HEK293T (cell line): ENCODE measurements at regions not wholly inside any gene's neighbourhood (a gene's known extent, or its start where the extent isn't known, plus 50 kb on each side); places are given as distances from the start of the nearest gene placed in this dataset.

Experiments used
- CTCF ChIA-PET: fragments of 350-600 bp; formaldehyde crosslinking; extraction: SDS; loops from one replicate; lab custom pipeline; 2021; ENCODE audit warnings: antibody characterized with exemption, inconsistent platforms; lab: Yijun Ruan, JAX
- POLR2A ChIA-PET: fragments of 350-600 bp; formaldehyde crosslinking; extraction: SDS; loops from one replicate; lab custom pipeline; 2020; ENCODE audit warnings: antibody characterized with exemption, inconsistent platforms; lab: Yijun Ruan, JAX
- DNase-seq: peaks from one replicate; pipeline ENCODE4 v3.0.0; 2012; ENCODE audit warnings: mixed read lengths; ENCODE audit errors: extremely low spot score
- ARNT ChIP-seq: fragments of 450-650 bp; IDR thresholded peaks from 2 replicates; pipeline ENCODE4 v1.6.1; 2017; ENCODE audit warnings: mild to moderate bottlenecking
- BHLHE40 ChIP-seq: fragments of 450-650 bp; IDR thresholded peaks from 2 replicates; pipeline ENCODE4 v1.6.1; 2016; ENCODE audit warnings: mild to moderate bottlenecking, moderate library complexity, borderline replicate concordance
- CTBP1 ChIP-seq: fragments of 450-650 bp; IDR thresholded peaks from 2 replicates; pipeline ENCODE4 v1.6.1; 2016; ENCODE audit warnings: borderline replicate concordance
- ELF4 ChIP-seq: fragments of 450-650 bp; IDR thresholded peaks from 2 replicates; pipeline ENCODE4 v1.6.1; 2017; ENCODE audit warnings: antibody characterized with exemption
- FOXA1 ChIP-seq: fragments of 450-650 bp; IDR thresholded peaks from 2 replicates; pipeline ENCODE4 v1.6.1; 2016; ENCODE audit warnings: mild to moderate bottlenecking
- FOXK2 ChIP-seq: fragments of 450-650 bp; IDR thresholded peaks from 2 replicates; pipeline ENCODE4 v1.6.1; 2016; ENCODE audit warnings: mild to moderate bottlenecking
- FOXM1 ChIP-seq: fragments of 450-650 bp; IDR thresholded peaks from 2 replicates; pipeline ENCODE4 v1.6.1; 2017; ENCODE audit warnings: mild to moderate bottlenecking, borderline replicate concordance
- HDGF ChIP-seq: fragments of 450-650 bp; IDR thresholded peaks from 2 replicates; pipeline ENCODE4 v1.6.1; 2017; ENCODE audit warnings: antibody characterized with exemption, borderline replicate concordance
- L3MBTL2 ChIP-seq: fragments of 450-650 bp; conservative IDR thresholded peaks from 2 replicates; pipeline ENCODE4 v1.6.1; 2016; ENCODE audit warnings: mild to moderate bottlenecking
- LEF1 ChIP-seq: fragments of 450-650 bp; IDR thresholded peaks from 2 replicates; pipeline ENCODE4 v1.6.1; 2017; ENCODE audit warnings: mild to moderate bottlenecking, borderline replicate concordance
- NFRKB ChIP-seq: fragments of 450-650 bp; IDR thresholded peaks from 2 replicates; pipeline ENCODE4 v1.6.1; 2016; ENCODE audit warnings: mild to moderate bottlenecking, moderate library complexity
- PKNOX1 ChIP-seq: fragments of 450-650 bp; IDR thresholded peaks from 2 replicates; pipeline ENCODE4 v1.6.1; 2016
- SP1 ChIP-seq: fragments of 450-650 bp; IDR thresholded peaks from 2 replicates; pipeline ENCODE4 v1.6.1; 2017
- SUZ12 ChIP-seq: fragments of 450-650 bp; IDR thresholded peaks from 2 replicates; pipeline ENCODE4 v1.6.1; 2016; ENCODE audit warnings: mild to moderate bottlenecking
- TARDBP ChIP-seq: fragments of 450-650 bp; IDR thresholded peaks from 2 replicates; pipeline ENCODE4 v1.6.1; 2016
- ZNF384 ChIP-seq: fragments of 450-650 bp; IDR thresholded peaks from 2 replicates; pipeline ENCODE4 v1.6.1; 2016

GRCh38 chr1:177754603-177755002, 215.3 kb downstream of the SEC16B start:
- ChIA-PET POLR2A (no interaction called here), CTCF (no interaction called here)
- TF ChIP-seq SUZ12 (no peak), HDGF (no peak), PKNOX1 (no peak)
- DNase-seq, result no peak

GRCh38 chr1:177753655-177754054, 216.2 kb downstream of the SEC16B start:
- ChIA-PET CTCF (no interaction called here), POLR2A (no interaction called here)
- no peak for DNase-seq
- TF ChIP-seq SP1 (no peak), PKNOX1 (no peak), FOXK2 (no peak), FOXM1 (no peak), CTBP1 (no peak), ZNF384 (no peak), NFRKB (no peak), SUZ12 (no peak)

- CTCF ChIA-PET, result interaction anchor here (0.9 kb wide), 1 partner anchor 492 kb away, joined by 3 read pairs; no protein-coding TSS in a partner anchor
- POLR2A ChIA-PET, result no interaction called here
- TF ChIP-seq ARNT, result no peak
- TF ChIP-seq BHLHE40, result no peak
- no peak for TF ChIP-seq SP1
- TF ChIP-seq HDGF, result no peak
- no peak for TF ChIP-seq TARDBP
- no peak for TF ChIP-seq PKNOX1
- TF ChIP-seq FOXA1, result no peak
- no peak for TF ChIP-seq SUZ12
- TF ChIP-seq FOXM1, result no peak
- no peak for TF ChIP-seq ZNF384
- TF ChIP-seq FOXK2, result no peak
- no peak for TF ChIP-seq CTBP1
- no peak for TF ChIP-seq ELF4
- no peak for TF ChIP-seq LEF1
- TF ChIP-seq L3MBTL2, result no peak
- no peak for TF ChIP-seq NFRKB
- no peak for DNase-seq
These were observed 221.6 kb downstream of the SEC16B start for GRCh38 chr1:177748080-177748801.

GRCh38 chr1:177746155-177746554, 223.7 kb downstream of the SEC16B start:
- TF ChIP-seq ELF4 (no peak), FOXA1 (no peak), TARDBP (no peak), FOXM1 (no peak), FOXK2 (no peak), ARNT (no peak), SP1 (no peak), SUZ12 (no peak), NFRKB (no peak), LEF1 (no peak), L3MBTL2 (no peak), CTBP1 (no peak), BHLHE40 (no peak), HDGF (no peak), ZNF384 (no peak), PKNOX1 (no peak)
- POLR2A ChIA-PET, result no interaction called here
- DNase-seq, result no peak
- CTCF ChIA-PET, result no interaction called here

GRCh38 chr1:177744906-177745305, 225.0 kb downstream of the SEC16B start:
- CTCF ChIA-PET, result no interaction called here
- TF ChIP-seq FOXM1 (no peak), ARNT (no peak), ELF4 (no peak), TARDBP (no peak), FOXK2 (no peak), NFRKB (no peak), LEF1 (no peak), ZNF384 (no peak), FOXA1 (no peak)
- no peak for DNase-seq
- POLR2A ChIA-PET, result no interaction called here

- TF ChIP-seq FOXM1 (no peak), SUZ12 (no peak), FOXA1 (no peak), L3MBTL2 (no peak), ARNT (no peak), CTBP1 (no peak), TARDBP (no peak), HDGF (no peak), ZNF384 (no peak), ELF4 (no peak), LEF1 (no peak), BHLHE40 (no peak), NFRKB (no peak)
- DNase-seq, result no peak
- ChIA-PET CTCF (no interaction called here), POLR2A (no interaction called here)
These were observed 228.4 kb downstream of the SEC16B start for GRCh38 chr1:177741476-177741875.
